ENCODE measurements at regions not wholly inside any gene's neighbourhood (a gene's known extent, or its start where the extent isn't known, plus 50 kb on each side); places are given as distances from the start of the nearest gene placed in this dataset.

DNA sequence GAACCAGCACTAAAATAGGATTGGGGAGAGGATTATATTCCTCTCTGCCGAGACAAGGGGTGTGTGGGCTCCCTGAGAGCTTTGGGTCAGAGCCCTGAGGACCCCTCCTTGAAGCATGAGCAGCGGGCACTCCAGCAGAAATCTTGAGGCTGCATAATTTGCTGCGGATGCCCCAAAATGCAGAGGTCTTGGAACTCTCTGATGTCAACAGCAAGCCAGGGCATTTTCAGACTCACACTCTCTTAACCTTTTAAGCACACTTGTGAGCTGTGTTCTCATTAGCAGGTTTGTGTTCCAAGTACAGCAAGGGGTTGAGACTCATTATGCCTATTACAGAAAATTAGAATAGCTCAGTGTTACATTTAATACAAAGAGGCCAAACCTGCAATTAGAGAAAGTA lies 513.0 kb upstream of the ADAMTS16 start:
- Histone ChIP-seq H3K4me1 (ENCODE audit: low read depth, poor library complexity, severe bottlenecking) (no peaks in the 10 kb centered on the region), H3K27ac (no peak overlapping the region), H2AFZ (ENCODE audit: low read depth) (no peak overlapping the region), H3K4me2 (no peak overlapping the region), H3K27me3 (ENCODE audit: insufficient read depth, low read depth) (no peaks in the 10 kb centered on the region), H3K9ac (no peak overlapping the region), H3K36me3 (ENCODE audit: insufficient read depth) (no peaks in the 10 kb centered on the region), H3K4me3 (IDR thresholded peaks at IDR 0.05; ENCODE audit: insufficient read depth, low read depth, low read length) (no peak overlapping the region), H3K79me2 (ENCODE audit: insufficient read depth, low read depth) (no peaks in the 10 kb centered on the region), H4K20me1 (ENCODE audit: insufficient read depth) (no peaks in the 10 kb centered on the region)
- TF ChIP-seq, protein P1, sequence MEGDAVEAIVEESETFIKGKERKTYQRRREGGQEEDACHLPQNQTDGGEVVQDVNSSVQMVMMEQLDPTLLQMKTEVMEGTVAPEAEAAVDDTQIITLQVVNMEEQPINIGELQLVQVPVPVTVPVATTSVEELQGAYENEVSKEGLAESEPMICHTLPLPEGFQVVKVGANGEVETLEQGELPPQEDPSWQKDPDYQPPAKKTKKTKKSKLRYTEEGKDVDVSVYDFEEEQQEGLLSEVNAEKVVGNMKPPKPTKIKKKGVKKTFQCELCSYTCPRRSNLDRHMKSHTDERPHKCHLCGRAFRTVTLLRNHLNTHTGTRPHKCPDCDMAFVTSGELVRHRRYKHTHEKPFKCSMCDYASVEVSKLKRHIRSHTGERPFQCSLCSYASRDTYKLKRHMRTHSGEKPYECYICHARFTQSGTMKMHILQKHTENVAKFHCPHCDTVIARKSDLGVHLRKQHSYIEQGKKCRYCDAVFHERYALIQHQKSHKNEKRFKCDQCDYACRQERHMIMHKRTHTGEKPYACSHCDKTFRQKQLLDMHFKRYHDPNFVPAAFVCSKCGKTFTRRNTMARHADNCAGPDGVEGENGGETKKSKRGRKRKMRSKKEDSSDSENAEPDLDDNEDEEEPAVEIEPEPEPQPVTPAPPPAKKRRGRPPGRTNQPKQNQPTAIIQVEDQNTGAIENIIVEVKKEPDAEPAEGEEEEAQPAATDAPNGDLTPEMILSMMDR (conservative IDR thresholded peaks at IDR 0.05; ENCODE audit: low read depth, low read length) = no peak

DNA sequence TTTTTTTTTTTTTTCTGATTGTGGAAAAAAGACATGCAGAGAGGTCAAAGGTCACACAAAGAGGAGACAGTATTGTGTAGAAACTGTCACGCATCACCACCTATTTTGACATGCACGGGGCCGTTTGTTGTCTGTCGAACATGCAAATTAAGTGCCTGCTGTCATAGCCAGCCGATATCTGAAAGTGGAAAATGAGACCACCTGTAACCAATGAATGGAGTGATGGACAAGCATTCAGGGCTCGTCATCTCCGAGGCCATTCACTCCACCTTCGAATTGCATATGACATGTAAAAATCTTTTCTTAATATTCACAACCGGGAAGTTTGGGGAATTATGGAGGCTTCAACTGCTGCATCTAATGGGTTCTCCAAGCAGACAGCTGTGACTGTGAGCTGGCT lies 512.2 kb upstream of the ADAMTS16 start:
- Histone ChIP-seq H3K79me2 (ENCODE audit: insufficient read depth, low read depth) (no peaks in the 10 kb centered on the region), H3K36me3 (ENCODE audit: insufficient read depth) (no peaks in the 10 kb centered on the region), H3K4me1 (ENCODE audit: low read depth, poor library complexity, severe bottlenecking) (no peaks in the 10 kb centered on the region), H3K4me3 (IDR thresholded peaks at IDR 0.05; ENCODE audit: insufficient read depth, low read depth, low read length) (no peak overlapping the region), H3K9ac (no peak overlapping the region), H4K20me1 (ENCODE audit: insufficient read depth) (no peaks in the 10 kb centered on the region), H3K4me2 (no peak overlapping the region), H3K27ac (no peak overlapping the region), H2AFZ (ENCODE audit: low read depth) (no peak overlapping the region), H3K27me3 (ENCODE audit: insufficient read depth, low read depth) (no peaks in the 10 kb centered on the region)
- TF ChIP-seq, protein P1 (conservative IDR thresholded peaks at IDR 0.05; ENCODE audit: low read depth, low read length) = no peak

DNA sequence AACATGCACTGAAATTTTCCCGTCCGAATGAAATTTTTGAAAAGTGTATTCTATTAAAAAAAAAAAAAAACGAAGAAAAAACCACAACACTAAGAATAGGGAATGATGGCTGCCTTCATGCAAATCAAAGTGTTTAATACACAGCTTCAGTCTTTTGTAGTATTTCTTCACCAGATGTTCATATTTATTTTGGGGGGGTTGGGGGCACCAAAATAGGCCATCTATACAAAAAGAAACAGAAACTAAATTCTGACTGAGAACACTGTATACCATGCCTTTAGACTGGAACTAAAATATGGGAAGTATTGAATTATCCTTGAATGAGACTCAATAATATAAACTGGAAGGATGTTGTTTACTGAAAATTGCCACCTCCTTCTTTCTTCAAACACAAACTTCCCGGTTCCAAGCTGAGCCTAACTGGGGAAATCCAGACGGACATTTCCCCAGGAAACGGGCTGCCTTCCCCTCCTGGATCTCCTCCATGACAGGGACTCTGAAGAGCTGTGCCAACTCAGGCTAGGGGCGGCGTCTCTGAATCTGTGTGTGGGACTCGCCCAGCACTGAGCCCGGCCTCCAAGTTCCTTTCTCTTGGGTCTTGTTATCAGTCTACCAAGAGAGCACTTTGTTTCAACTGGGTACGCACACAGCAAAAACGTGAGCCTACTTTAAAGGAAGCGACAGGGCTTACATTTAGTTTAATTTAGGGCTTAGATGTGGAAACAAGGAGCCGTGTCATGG lies 511.3 kb upstream of the ADAMTS16 start:
- H4K20me1 ChIP-seq (ENCODE audit: insufficient read depth) = no peaks in the 10 kb centered on the region
- no peak overlapping the region for H2AFZ ChIP-seq (ENCODE audit: low read depth)
- H3K4me2 ChIP-seq = no peak overlapping the region

DNA sequence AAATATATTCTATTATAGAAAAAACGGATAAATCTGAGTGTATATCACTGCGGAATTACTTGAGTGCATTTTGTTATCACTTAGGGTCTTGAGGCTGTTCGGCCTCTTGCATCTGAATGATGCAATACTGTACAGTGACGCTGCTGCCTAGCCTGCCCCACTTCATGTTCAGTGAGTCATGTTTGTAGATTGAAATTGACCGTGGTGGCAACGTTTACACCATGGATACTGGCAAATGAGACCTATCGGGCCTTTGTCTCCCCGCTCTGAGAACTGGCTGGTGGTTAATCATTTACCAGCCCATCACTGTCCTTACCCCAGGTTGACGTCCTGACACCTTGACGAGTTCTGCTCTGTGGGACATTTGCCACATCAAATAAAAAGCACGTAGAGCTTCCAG lies 510.1 kb upstream of the ADAMTS16 start:
- Histone ChIP-seq H4K20me1 (ENCODE audit: insufficient read depth) (no peaks in the 10 kb centered on the region), H3K4me3 (IDR thresholded peaks at IDR 0.05; ENCODE audit: insufficient read depth, low read depth, low read length) (no peak overlapping the region), H3K4me1 (ENCODE audit: low read depth, poor library complexity, severe bottlenecking) (no peaks in the 10 kb centered on the region), H3K79me2 (ENCODE audit: insufficient read depth, low read depth) (no peaks in the 10 kb centered on the region), H3K9ac (no peak overlapping the region), H3K27me3 (ENCODE audit: insufficient read depth, low read depth) (no peaks in the 10 kb centered on the region), H3K27ac (no peak overlapping the region), H2AFZ (ENCODE audit: low read depth) (no peak overlapping the region), H3K4me2 (no peak overlapping the region), H3K36me3 (ENCODE audit: insufficient read depth) (no peaks in the 10 kb centered on the region)
- TF ChIP-seq, protein P1 (conservative IDR thresholded peaks at IDR 0.05; ENCODE audit: low read depth, low read length) = no peak

More for the DNA sequence above, 511.3 kb upstream of the ADAMTS16 start:
- Histone ChIP-seq H3K9ac (no peak overlapping the region), H3K27ac (no peak overlapping the region), H3K79me2 (ENCODE audit: insufficient read depth, low read depth) (no peaks in the 10 kb centered on the region), H3K4me3 (IDR thresholded peaks at IDR 0.05; ENCODE audit: insufficient read depth, low read depth, low read length) (no peak overlapping the region), H3K36me3 (ENCODE audit: insufficient read depth) (no peaks in the 10 kb centered on the region), H3K4me1 (ENCODE audit: low read depth, poor library complexity, severe bottlenecking) (no peaks in the 10 kb centered on the region), H3K27me3 (ENCODE audit: insufficient read depth, low read depth) (no peaks in the 10 kb centered on the region)
- TF ChIP-seq, protein P1 (conservative IDR thresholded peaks at IDR 0.05; ENCODE audit: low read depth, low read length) = no peak
